HepG2 (cell line): ENCODE measurements at regions not wholly inside any gene's neighbourhood (a gene's known extent, or its start where the extent isn't known, plus 50 kb on each side); places are given as distances from the start of the nearest gene placed in this dataset.

Experiments used
- ATAC-seq: fragments of 200-7000 bp; cut with Tn5 transposase; 3 replicates; pipeline ENCODE4 v1.9.1; 2020; ENCODE audit warnings: mild to moderate bottlenecking, moderate library complexity
- BruUV-seq: library from RNA; stranded (reverse); fragments of 400-500 nt; replicated peaks from 2 replicates; lab custom pipeline; 2021; lab: Mats Ljungman, UMichigan
- CTCF ChIA-PET: fragments of 300-600 bp; formaldehyde crosslinking; extraction: SDS; loops from one replicate; lab custom pipeline; 2021; ENCODE audit warnings: low total read pairs, inconsistent platforms, low intra/inter-chr PET ratio; lab: Yijun Ruan, JAX
- POLR2A ChIA-PET: fragments of 350-600 bp; sonication (Branson Sonifier 250); formaldehyde crosslinking; loops from one replicate; lab custom pipeline; 2020; ENCODE audit warnings: antibody characterized with exemption, inconsistent platforms; lab: Yijun Ruan, JAX
- DNase-seq: peaks from one replicate; pipeline ENCODE4 v3.0.0-alpha.2; 2015; ENCODE audit warnings: low spot score
- FAIRE-seq: peaks from 3 replicates; lab custom pipeline; 2011; peaks lifted over from hg19 to GRCh38; lab: Jason Lieb, UNC
- H2AFZ ChIP-seq: one replicate; pipeline ENCODE4 v1.6.1; 2011; ENCODE audit warnings: low read length, inconsistent platforms
- H3K27ac ChIP-seq: fragments of 300-600 bp; 3 replicates; pipeline ENCODE4 v1.8.0; 2011; ENCODE audit warnings: mixed run types, mild to moderate bottlenecking, mixed read lengths, low read length, inconsistent platforms; ENCODE audit not compliant: insufficient read depth; ENCODE audit errors: extremely low read length
- H3K27me3 ChIP-seq, 2 experiments: fragments of 200-600 bp in 1 of 2; 2 replicates in 1 of 2; 3 replicates in 1 of 2; pipeline versions ENCODE4 v1.6.0 to v1.8.0; 2011; ENCODE audit warnings: low read length in 2 of 2, mild to moderate bottlenecking in 2 of 2, moderate library complexity in 2 of 2, inconsistent platforms in 1 of 2; ENCODE audit not compliant: insufficient read depth in 2 of 2, control insufficient read depth in 1 of 2
- H3K36me3 ChIP-seq, 2 experiments: fragments of 200-600 bp in 1 of 2; replicated peaks in 1 of 2; 2 replicates in 1 of 2; 3 replicates in 1 of 2; pipeline versions ENCODE4 v1.5.1 to v1.8.0; 2011; ENCODE audit warnings: low read length in 2 of 2, inconsistent platforms in 1 of 2; ENCODE audit not compliant: insufficient read depth in 2 of 2, control insufficient read depth in 1 of 2
- H3K4me1 ChIP-seq: 2 replicates; pipeline ENCODE4 v1.5.1; 2012; ENCODE audit warnings: low read length, inconsistent platforms; ENCODE audit not compliant: insufficient read depth
- H3K4me2 ChIP-seq: 2 replicates; pipeline ENCODE4 v1.6.0; 2011; ENCODE audit warnings: low read depth, low read length, inconsistent platforms
- H3K4me3 ChIP-seq, 3 experiments: fragments of 200-600 bp in 1 of 3; sonication (generic), shearing (Covaris generic) in 1 of 3; replicated peaks in 1 of 3; 2 replicates each; pipeline ENCODE4 v1.5.1; 2011 to 2016; ENCODE audit warnings: low read length in 3 of 3, inconsistent platforms in 2 of 3, low read depth in 2 of 3, mild to moderate bottlenecking in 2 of 3, control low read depth in 1 of 3, mixed read lengths in 1 of 3; ENCODE audit not compliant: insufficient read depth in 1 of 3
- H3K79me2 ChIP-seq: one replicate; pipeline ENCODE4 v1.6.1; 2011; ENCODE audit warnings: low read length, inconsistent platforms; ENCODE audit not compliant: insufficient read depth
- H3K9ac ChIP-seq: 2 replicates; pipeline ENCODE4 v1.6.0; 2011; ENCODE audit warnings: mild to moderate bottlenecking, low read depth, low read length, inconsistent platforms; ENCODE audit not compliant: insufficient read depth
- H3K9me3 ChIP-seq: 2 replicates; pipeline ENCODE4 v1.5.1; 2012; ENCODE audit warnings: mild to moderate bottlenecking, low read length
- H4K20me1 ChIP-seq: 2 replicates; pipeline ENCODE4 v1.6.0; 2011; ENCODE audit warnings: inconsistent platforms, mild to moderate bottlenecking, low read length, moderate library complexity; ENCODE audit not compliant: insufficient read depth
- EED ChIP-seq: sonication (generic); formaldehyde crosslinking; IDR thresholded peaks from 2 replicates; pipeline ENCODE4 v1.5.0; 2020; ENCODE audit warnings: mild to moderate bottlenecking, missing genetic modification reagents
- HNRNPLL ChIP-seq: fragments of 200-400 bp; formaldehyde crosslinking; IDR thresholded peaks from 2 replicates; pipeline ENCODE4 v1.6.1; 2017; ENCODE audit warnings: mild to moderate bottlenecking, low read depth, low read length; ENCODE audit not compliant: poor library complexity, severe bottlenecking
- IRX3 ChIP-seq: sonication (generic); formaldehyde crosslinking; IDR thresholded peaks from 2 replicates; pipeline ENCODE4 v1.8.1; 2023; ENCODE audit warnings: mild to moderate bottlenecking, low read depth, missing genetic modification reagents, borderline replicate concordance
- KIAA2018 ChIP-seq: sonication (generic); formaldehyde crosslinking; IDR thresholded peaks from 2 replicates; pipeline ENCODE4 v1.5.0; 2020; ENCODE audit warnings: mild to moderate bottlenecking, missing genetic modification reagents, borderline replicate concordance
- TFDP2 ChIP-seq: sonication (generic); formaldehyde crosslinking; IDR thresholded peaks from 2 replicates; pipeline ENCODE4 v1.4.0; 2020; ENCODE audit warnings: missing genetic modification reagents
- ZBTB34 ChIP-seq: sonication (generic); formaldehyde crosslinking; IDR thresholded peaks from 2 replicates; pipeline ENCODE4 v1.8.0; 2022; ENCODE audit warnings: mild to moderate bottlenecking, missing genetic modification reagents
- WGBS: methylation state at CpG from one replicate; pipeline ENCODE4 v1.1.6; 2017; ENCODE audit warnings: low lambda C conversion rate; 5-methylcytosine and 5-hydroxymethylcytosine counted together
- in situ Hi-C: cut with HindIII; loops from 2 replicates; pipeline ENCODE4 v1.10.0; 2017; ENCODE audit warnings: low pct_unique_long_range_greater_than_20kb; ENCODE audit not compliant: extremely low pct_ligation_motif_present
- intact Hi-C: fragments of 100-400 bp; cut with micrococcal nuclease; formaldehyde crosslinking; loops from one replicate; pipeline ENCODE4 v1.10.0; 2022; ENCODE audit not compliant: unreplicated experiment

DNA sequence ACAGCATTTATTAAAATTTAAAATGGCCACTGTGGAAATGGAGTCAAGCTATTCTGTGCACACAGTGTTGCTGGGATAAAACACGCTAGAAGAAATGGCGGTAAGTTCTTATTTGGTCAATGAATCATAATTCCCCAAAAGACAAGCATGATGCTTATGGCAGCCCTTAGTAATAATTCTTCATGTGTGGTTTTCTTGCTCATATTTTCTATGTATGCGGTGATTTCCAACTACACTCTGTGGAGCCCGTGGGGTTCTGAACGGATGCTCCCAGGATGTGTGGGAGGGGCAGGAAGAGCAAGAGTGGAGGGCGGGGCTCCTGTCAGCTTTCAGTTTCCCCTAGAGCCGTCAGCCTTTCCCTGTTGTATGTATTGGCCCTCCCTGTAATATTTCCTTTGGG, 91.7 kb upstream of the RMDN2 start:
- DNase-seq: no peak
- H3K27me3 ChIP-seq: peaks cover 0 to 19% of the 10 kb centered on the region in 2 experiments; a peak in 3 of 5 replicates
- H3K4me2 ChIP-seq: no peak overlapping the region
- no peak overlapping the region for H3K27ac ChIP-seq
- TF ChIP-seq IRX3 (CRISPR knock-in tag) (no peak), ZBTB34 (CRISPR knock-in tag) (no peak), KIAA2018 (CRISPR knock-in tag) (no peak), HNRNPLL (no peak), TFDP2 (CRISPR knock-in tag) (no peak), EED (no peak)
- in situ Hi-C loops (loop anchor here (5.0 kb wide), 1 partner anchor 436 kb away; no protein-coding TSS in a partner anchor), intact Hi-C loops (no loop called here)
- no peak for FAIRE-seq
- no peaks in the 10 kb centered on the region for H3K9me3 ChIP-seq
- H3K4me3 ChIP-seq: no peak overlapping the region
- WGBS: 20% methylated on average over 7 of the region's 7 CpGs
- H2AFZ ChIP-seq: no peak overlapping the region
- no peak for ATAC-seq
- H4K20me1 ChIP-seq: no peaks in the 10 kb centered on the region
- no peaks in the 10 kb centered on the region for H3K79me2 ChIP-seq
- BruUV-seq: no TSS peak
- no peaks in the 10 kb centered on the region for H3K36me3 ChIP-seq
- ChIA-PET CTCF (interaction anchor here (2.4 to 2.9 kb wide), 2 partner anchors 419 to 437 kb away, joined by 23 to 35 read pairs; no protein-coding TSS in a partner anchor), POLR2A (interaction anchor here (1.3 kb wide), 1 partner anchor 437 kb away, joined by 3 read pairs; no protein-coding TSS in a partner anchor)
- no peaks in the 10 kb centered on the region for H3K4me1 ChIP-seq
- no peak overlapping the region for H3K9ac ChIP-seq
